ENCODE measurements at regions not wholly inside any gene's neighbourhood (a gene's known extent, or its start where the extent isn't known, plus 50 kb on each side); places are given as distances from the start of the nearest gene placed in this dataset.

DNA sequence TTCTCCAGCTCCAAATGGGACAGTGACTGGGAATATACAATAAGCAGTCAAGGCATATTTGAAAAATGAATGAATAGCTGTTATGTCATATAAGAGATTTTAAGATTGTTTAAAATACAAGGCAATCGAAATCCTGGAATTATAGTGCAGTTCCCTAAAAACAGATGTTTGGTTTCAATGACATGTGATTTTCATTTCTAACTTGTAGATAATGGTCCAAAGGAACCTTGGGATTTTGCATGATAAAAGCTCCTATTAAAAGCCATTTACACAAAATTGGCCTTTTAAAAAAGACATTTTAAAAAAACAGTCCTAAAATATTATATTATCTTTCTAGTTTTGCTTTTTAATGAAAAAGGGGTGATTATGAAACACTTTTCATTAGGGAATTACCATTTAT lies 905.1 kb downstream of the GALC start:
- Histone ChIP-seq H3K79me2 (replicated peaks; ENCODE audit: insufficient read depth) (no peaks in the 10 kb centered on the region), H3K9me2 (ENCODE audit: insufficient read depth) (no peaks in the 10 kb centered on the region), H3K4me3 (no peak overlapping the region), H3K27me3 (ENCODE audit: insufficient read depth) (peaks cover 10% of the 10 kb centered on the region; the same call in 1 of the 2 replicates), H3K36me3 (ENCODE audit: insufficient read depth) (no peaks in the 10 kb centered on the region), H2AFZ (no peak overlapping the region), H3K4me2 (peak overlapping the region; percentile 46), H3F3A (replicated peaks; ENCODE audit: low read depth) (no peaks in the 10 kb centered on the region), H3K4me1 (ENCODE audit: insufficient read depth) (peaks cover 22% of the 10 kb centered on the region), H3K27ac (ENCODE audit: low read depth) (no peak overlapping the region), H4K20me1 (replicated peaks; ENCODE audit: insufficient read depth) (no peaks in the 10 kb centered on the region)
- Mint-ChIP-seq H3K36me3 (ENCODE audit: low read depth) (no peaks in the 10 kb centered on the region), H3K27ac (no peak overlapping the region), H3K9me3 (no peaks in the 10 kb centered on the region), H3K4me3 (no peak overlapping the region), H3K4me1 (peaks cover 39% of the 10 kb centered on the region), H3K27me3 (ENCODE audit: insufficient read depth, low read depth, poor library complexity) (peaks cover 6% of the 10 kb centered on the region)
- no peak for DNase-seq (ENCODE audit: low spot score)
- TF ChIP-seq ZNF114 (CRISPR knock-in tag; IDR thresholded peaks at IDR 0.05), result no peak
- no peak for ATAC-seq

DNA sequence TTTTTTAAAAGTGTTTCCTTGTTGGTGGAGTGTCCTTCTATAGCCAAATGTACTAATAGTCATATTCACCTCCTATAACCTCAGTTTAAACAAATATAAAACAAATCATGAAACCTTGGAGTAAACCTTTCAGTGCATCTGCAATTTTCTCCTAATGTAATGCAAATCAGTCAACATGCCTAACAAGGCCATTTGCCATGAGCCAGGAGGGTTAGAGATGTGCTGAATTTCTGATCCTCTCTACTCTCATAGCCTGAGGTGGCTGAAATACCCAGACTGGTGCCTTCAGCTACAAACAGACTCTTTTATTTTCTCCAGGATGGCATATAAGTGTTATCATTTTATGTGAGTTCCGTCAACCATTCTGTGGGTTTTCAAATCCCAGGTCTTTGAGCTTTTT lies 908.1 kb downstream of the GALC start:
- Histone ChIP-seq H3K27ac (ENCODE audit: low read depth) (no peak overlapping the region), H3K4me3 (no peak overlapping the region), H3K36me3 (ENCODE audit: insufficient read depth) (no peaks in the 10 kb centered on the region), H3K9me2 (ENCODE audit: insufficient read depth) (no peaks in the 10 kb centered on the region), H3K27me3 (ENCODE audit: insufficient read depth) (peaks cover 10% of the 10 kb centered on the region; the same call in 1 of the 2 replicates), H3K4me1 (ENCODE audit: insufficient read depth) (peaks cover 37% of the 10 kb centered on the region), H3F3A (replicated peaks; ENCODE audit: low read depth) (no peaks in the 10 kb centered on the region), H3K79me2 (replicated peaks; ENCODE audit: insufficient read depth) (no peaks in the 10 kb centered on the region), H2AFZ (no peak overlapping the region), H4K20me1 (replicated peaks; ENCODE audit: insufficient read depth) (no peaks in the 10 kb centered on the region), H3K4me2 (no peak overlapping the region)
- ATAC-seq, result peak; percentile 74
- H3K4me3 Mint-ChIP-seq, result no peak overlapping the region
- DNase-seq (ENCODE audit: low spot score), result peak; percentile 50
- no peak overlapping the region for H3K27ac Mint-ChIP-seq
- peaks cover 6% of the 10 kb centered on the region for H3K27me3 Mint-ChIP-seq (ENCODE audit: insufficient read depth, low read depth, poor library complexity)
- H3K9me3 Mint-ChIP-seq, result no peaks in the 10 kb centered on the region
- H3K36me3 Mint-ChIP-seq (ENCODE audit: low read depth), result no peaks in the 10 kb centered on the region
- peaks cover 50% of the 10 kb centered on the region for H3K4me1 Mint-ChIP-seq
- TF ChIP-seq CREB1 (CRISPR knock-in tag; IDR thresholded peaks at IDR 0.05; ENCODE audit: low read depth) (no peak), CTCF (conservative IDR thresholded peaks at IDR 0.05; ENCODE audit: low read depth in 2 of 2) (no peak), EZH2 (IDR thresholded peaks at IDR 0.05; ENCODE audit: low read depth, unreplicated experiment) (no peak), EZH2phosphoT487 (IDR thresholded peaks at IDR 0.05; ENCODE audit: unreplicated experiment) (no peak), STAT1 (IDR thresholded peaks at IDR 0.05; ENCODE audit: unreplicated experiment) (no peak), POLR2AphosphoS5 (IDR thresholded peaks at IDR 0.05; ENCODE audit: low read depth) (no peak), ZNF114 (CRISPR knock-in tag; IDR thresholded peaks at IDR 0.05) (no peak), ZNF331 (CRISPR knock-in tag; IDR thresholded peaks at IDR 0.05; ENCODE audit: low read depth) (no peak), JUNB (IDR thresholded peaks at IDR 0.05; ENCODE audit: unreplicated experiment) (no peak), REST (IDR thresholded peaks at IDR 0.05; ENCODE audit: unreplicated experiment) (no peak)
- TF ChIP-seq, protein P1, sequence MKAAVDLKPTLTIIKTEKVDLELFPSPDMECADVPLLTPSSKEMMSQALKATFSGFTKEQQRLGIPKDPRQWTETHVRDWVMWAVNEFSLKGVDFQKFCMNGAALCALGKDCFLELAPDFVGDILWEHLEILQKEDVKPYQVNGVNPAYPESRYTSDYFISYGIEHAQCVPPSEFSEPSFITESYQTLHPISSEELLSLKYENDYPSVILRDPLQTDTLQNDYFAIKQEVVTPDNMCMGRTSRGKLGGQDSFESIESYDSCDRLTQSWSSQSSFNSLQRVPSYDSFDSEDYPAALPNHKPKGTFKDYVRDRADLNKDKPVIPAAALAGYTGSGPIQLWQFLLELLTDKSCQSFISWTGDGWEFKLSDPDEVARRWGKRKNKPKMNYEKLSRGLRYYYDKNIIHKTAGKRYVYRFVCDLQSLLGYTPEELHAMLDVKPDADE (IDR thresholded peaks at IDR 0.05), result no peak

All from GM23338 (cell line).